ENCODE measurements at regions not wholly inside any gene's neighbourhood (a gene's known extent, or its start where the extent isn't known, plus 50 kb on each side); places are given as distances from the start of the nearest gene placed in this dataset.

DNA sequence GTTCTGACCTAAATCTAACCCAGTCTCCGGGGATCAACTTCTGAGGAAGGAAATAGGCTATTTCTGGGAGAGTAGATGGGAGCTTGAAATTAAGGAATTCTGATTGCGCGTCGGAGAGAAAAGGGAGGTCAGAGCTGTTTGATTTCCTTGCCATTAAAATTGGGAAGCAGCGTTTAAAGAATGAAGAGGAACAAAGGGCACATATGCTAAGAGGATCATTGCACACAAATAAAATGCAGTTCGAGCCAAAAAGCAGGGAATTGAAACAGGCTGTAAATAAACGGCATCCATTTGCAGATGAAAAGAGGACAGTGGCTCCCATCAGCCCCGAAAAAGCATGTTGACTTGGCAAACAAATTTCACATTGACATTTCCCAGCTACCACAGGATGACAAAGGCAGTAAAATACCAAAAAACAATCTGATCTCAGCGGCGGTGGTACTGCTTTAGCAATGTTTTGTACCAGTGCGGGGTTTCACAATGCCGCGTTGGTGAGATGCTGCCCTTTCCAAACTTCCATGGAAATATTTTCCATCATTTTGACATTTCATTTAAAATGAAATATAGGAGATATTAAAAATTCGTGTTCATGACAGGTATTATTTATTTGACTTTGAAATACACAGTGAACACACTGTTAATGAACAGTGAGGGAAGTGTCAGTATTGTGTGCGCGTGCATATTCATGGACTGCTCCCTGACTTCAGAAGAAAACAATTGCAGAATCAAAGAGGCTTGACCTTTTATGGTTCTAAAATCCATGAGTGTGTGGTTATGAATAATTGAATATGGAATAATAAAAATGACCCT lies 108.8 kb downstream of the SQOR start:
- Histone ChIP-seq H3K36me3 (ENCODE audit: control insufficient read depth in 4 of 4, insufficient read depth in 3 of 4, low read depth in 1 of 4, low read length in 3 of 4) (no peaks in the 10 kb centered on the region), H3K27ac (ENCODE audit: low read depth in 1 of 2, low read length in 2 of 2) (no peak overlapping the region), H3K9ac (ENCODE audit: low read depth in 1 of 2, low read length in 2 of 2) (no peak overlapping the region), H3K4me1 (ENCODE audit: control insufficient read depth in 4 of 4, insufficient read depth in 4 of 4, low read length in 3 of 4) (no peaks in the 10 kb centered on the region), H3K4me3 (ENCODE audit: low read depth in 1 of 3, low read length in 3 of 3) (no peak overlapping the region), H3K27me3 (ENCODE audit: control insufficient read depth in 4 of 4, insufficient read depth in 4 of 4, low read length in 3 of 4) (no peaks in the 10 kb centered on the region), H3K9me3 (ENCODE audit: control insufficient read depth in 4 of 4, low read length in 3 of 4) (no peaks in the 10 kb centered on the region)
- TF ChIP-seq FOXA2 (IDR thresholded peaks at IDR 0.05), result no peak
- TF ChIP-seq, protein P1, sequence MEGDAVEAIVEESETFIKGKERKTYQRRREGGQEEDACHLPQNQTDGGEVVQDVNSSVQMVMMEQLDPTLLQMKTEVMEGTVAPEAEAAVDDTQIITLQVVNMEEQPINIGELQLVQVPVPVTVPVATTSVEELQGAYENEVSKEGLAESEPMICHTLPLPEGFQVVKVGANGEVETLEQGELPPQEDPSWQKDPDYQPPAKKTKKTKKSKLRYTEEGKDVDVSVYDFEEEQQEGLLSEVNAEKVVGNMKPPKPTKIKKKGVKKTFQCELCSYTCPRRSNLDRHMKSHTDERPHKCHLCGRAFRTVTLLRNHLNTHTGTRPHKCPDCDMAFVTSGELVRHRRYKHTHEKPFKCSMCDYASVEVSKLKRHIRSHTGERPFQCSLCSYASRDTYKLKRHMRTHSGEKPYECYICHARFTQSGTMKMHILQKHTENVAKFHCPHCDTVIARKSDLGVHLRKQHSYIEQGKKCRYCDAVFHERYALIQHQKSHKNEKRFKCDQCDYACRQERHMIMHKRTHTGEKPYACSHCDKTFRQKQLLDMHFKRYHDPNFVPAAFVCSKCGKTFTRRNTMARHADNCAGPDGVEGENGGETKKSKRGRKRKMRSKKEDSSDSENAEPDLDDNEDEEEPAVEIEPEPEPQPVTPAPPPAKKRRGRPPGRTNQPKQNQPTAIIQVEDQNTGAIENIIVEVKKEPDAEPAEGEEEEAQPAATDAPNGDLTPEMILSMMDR (IDR thresholded peaks at IDR 0.05; ENCODE audit: low read depth, low read length, missing input control), result no peak
- TF ChIP-seq REST (IDR thresholded peaks at IDR 0.05), result no peak
- TF ChIP-seq GABPA (IDR thresholded peaks at IDR 0.05 in 1 of 2, conservative IDR thresholded peaks at IDR 0.05 in 1 of 2), result no peak
- no peak for TF ChIP-seq RAD21 (IDR thresholded peaks at IDR 0.05)
- TF ChIP-seq FOXA1 (IDR thresholded peaks at IDR 0.05), result no peak
- no peak for TF ChIP-seq NR2F2 (IDR thresholded peaks at IDR 0.05)
- TF ChIP-seq RXRA (IDR thresholded peaks at IDR 0.05), result no peak
- TF ChIP-seq, protein P2, sequence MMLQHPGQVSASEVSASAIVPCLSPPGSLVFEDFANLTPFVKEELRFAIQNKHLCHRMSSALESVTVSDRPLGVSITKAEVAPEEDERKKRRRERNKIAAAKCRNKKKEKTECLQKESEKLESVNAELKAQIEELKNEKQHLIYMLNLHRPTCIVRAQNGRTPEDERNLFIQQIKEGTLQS (IDR thresholded peaks at IDR 0.05), result no peak
- TF ChIP-seq JUND (IDR thresholded peaks at IDR 0.05), result no peak
- no peak for TF ChIP-seq EGR1 (IDR thresholded peaks at IDR 0.05; ENCODE audit: low read depth in 2 of 2)
- no peak for TF ChIP-seq TAF1 (conservative IDR thresholded peaks at IDR 0.05)
- TF ChIP-seq, protein P3, sequence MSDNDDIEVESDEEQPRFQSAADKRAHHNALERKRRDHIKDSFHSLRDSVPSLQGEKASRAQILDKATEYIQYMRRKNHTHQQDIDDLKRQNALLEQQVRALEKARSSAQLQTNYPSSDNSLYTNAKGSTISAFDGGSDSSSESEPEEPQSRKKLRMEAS (IDR thresholded peaks at IDR 0.05), result no peak
- no peak for TF ChIP-seq YY1 (IDR thresholded peaks at IDR 0.05)
- TF ChIP-seq SP1 (IDR thresholded peaks at IDR 0.05), result no peak
- TF ChIP-seq HNF4A (conservative IDR thresholded peaks at IDR 0.05), result no peak
- TF ChIP-seq HNF4G (IDR thresholded peaks at IDR 0.05), result no peak
- no peak for DNase-seq (ENCODE audit: low spot score)
- WGBS, result 51% methylated on average over 16 of the region's 16 CpGs

DNA sequence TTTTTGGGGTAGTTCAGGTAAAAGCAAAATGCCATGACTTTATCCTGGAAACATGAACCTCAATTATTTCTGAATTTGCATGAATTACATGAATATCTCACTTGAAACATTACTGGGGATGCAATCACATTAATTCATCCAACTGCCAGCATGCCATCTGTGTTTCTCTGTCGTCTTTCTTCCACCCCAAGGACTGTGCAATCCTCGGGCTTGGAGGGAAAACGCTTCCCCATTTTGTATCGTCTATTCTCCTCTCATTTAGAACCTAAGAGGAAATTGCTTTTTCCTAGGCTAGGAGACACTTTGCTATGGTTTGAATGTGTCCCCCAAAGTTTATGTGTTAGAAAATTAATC lies 109.4 kb downstream of the SQOR start:
- no peak overlapping the region for H3K27ac ChIP-seq (ENCODE audit: low read depth in 1 of 2, low read length in 2 of 2)
- 73% methylated on average over 4 of the region's 4 CpGs for WGBS

More for the DNA sequence above, 109.4 kb downstream of the SQOR start:
- Histone ChIP-seq H3K4me1 (ENCODE audit: control insufficient read depth in 4 of 4, insufficient read depth in 4 of 4, low read length in 3 of 4) (no peaks in the 10 kb centered on the region), H3K4me3 (ENCODE audit: low read depth in 1 of 3, low read length in 3 of 3) (no peak overlapping the region), H3K9ac (ENCODE audit: low read depth in 1 of 2, low read length in 2 of 2) (no peak overlapping the region), H3K9me3 (ENCODE audit: control insufficient read depth in 4 of 4, low read length in 3 of 4) (no peaks in the 10 kb centered on the region), H3K36me3 (ENCODE audit: control insufficient read depth in 4 of 4, insufficient read depth in 3 of 4, low read depth in 1 of 4, low read length in 3 of 4) (no peaks in the 10 kb centered on the region), H3K27me3 (ENCODE audit: control insufficient read depth in 4 of 4, insufficient read depth in 4 of 4, low read length in 3 of 4) (no peaks in the 10 kb centered on the region)
- DNase-seq (ENCODE audit: low spot score), result no peak
- TF ChIP-seq FOXA1 (IDR thresholded peaks at IDR 0.05), result no peak
- TF ChIP-seq, protein P1 (IDR thresholded peaks at IDR 0.05; ENCODE audit: low read depth, low read length, missing input control), result no peak
- TF ChIP-seq HNF4G (IDR thresholded peaks at IDR 0.05), result no peak
- no peak for TF ChIP-seq REST (IDR thresholded peaks at IDR 0.05)
- TF ChIP-seq TAF1 (conservative IDR thresholded peaks at IDR 0.05), result no peak
